Urothelium cell line (cell line): ENCODE measurements at regions not wholly inside any gene's neighbourhood (a gene's known extent, or its start where the extent isn't known, plus 50 kb on each side); places are given as distances from the start of the nearest gene placed in this dataset.

Source experiments
- DNase-seq: peaks from one replicate; pipeline ENCODE4 v3.0.0; 2011; ENCODE audit warnings: low spot score, mixed read lengths
- FAIRE-seq: peaks from 2 replicates; lab custom pipeline; 2011; peaks lifted over from hg19 to GRCh38; lab: Jason Lieb, UNC

DNA sequence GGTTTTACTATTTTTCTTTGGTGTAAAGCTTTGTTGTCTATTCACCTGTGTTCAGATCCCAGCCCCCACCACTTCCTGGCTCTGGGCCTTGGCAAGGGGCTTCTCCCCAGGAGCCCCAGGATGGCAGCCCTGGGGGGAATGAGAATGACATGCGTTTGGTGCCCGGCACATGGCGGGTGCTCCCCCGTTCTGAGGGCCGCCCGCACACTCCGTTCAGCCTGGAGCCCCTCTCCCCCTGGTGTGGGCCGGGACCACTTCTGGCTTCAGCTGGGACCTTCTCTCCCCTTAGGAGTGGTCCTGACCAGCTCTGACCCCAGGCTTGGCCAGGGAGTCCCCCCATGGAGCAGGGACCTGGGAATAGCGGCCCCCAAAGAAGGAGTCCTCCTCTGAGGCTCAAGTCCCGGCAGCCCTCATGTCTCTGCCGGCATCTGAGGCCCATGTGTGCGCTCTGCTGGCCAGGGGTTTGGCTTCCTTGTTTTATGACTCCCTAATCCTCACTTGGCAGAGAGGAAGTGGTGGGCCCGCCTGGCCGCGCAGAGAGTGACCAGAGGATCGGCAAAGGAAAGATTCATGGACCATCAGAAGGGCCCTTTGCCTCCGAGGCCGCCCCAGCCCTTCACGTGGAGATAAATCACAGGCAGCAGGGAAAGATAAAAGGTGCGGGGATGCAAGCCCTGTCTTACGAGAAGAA lies 57.0 kb upstream of the LMX1B start:
- DNase-seq (no peak), FAIRE-seq (no peak)

GRCh38 chr9:126558051-126558665 lies 55.6 kb upstream of the LMX1B start:
- FAIRE-seq (no peak), DNase-seq (peak; percentile 78)

- FAIRE-seq (no peak), DNase-seq (no peak)
Measured at GRCh38 chr9:126559296-126559695, 54.4 kb upstream of the LMX1B start.

GRCh38 chr9:126561582-126561981 lies 52.1 kb upstream of the LMX1B start:
- FAIRE-seq: no peak
- no peak for DNase-seq

GRCh38 chr9:126563556-126563955 lies 50.2 kb upstream of the LMX1B start:
- DNase-seq (no peak), FAIRE-seq (no peak)
